ENCODE measurements at regions not wholly inside any gene's neighbourhood (a gene's known extent, or its start where the extent isn't known, plus 50 kb on each side); places are given as distances from the start of the nearest gene placed in this dataset.
A peak's percentile ranks its signal among the peaks of the same experiment; 100 is the strongest.

- no peak overlapping the region for H2AFZ ChIP-seq (ENCODE audit: low read depth, low read length)
- no peak for ATAC-seq (ENCODE audit: insufficient read depth, low read depth)
- no peak for TF ChIP-seq EZH2 (IDR thresholded peaks at IDR 0.05; ENCODE audit: borderline replicate concordance, low read depth, low read length, severe bottlenecking)
- TF ChIP-seq CTCF (IDR thresholded peaks at IDR 0.05; ENCODE audit: borderline replicate concordance, extremely low read depth, low read length, poor library complexity, severe bottlenecking): no peak
- DNase-seq: no peak
- no peak overlapping the region for H3K4me2 ChIP-seq (ENCODE audit: insufficient read depth, low read length)
- no peaks in the 10 kb centered on the region for H3K79me2 ChIP-seq (ENCODE audit: insufficient read depth, low read length)
- H3K27ac ChIP-seq (ENCODE audit: low read length): no peak overlapping the region
- H3K4me1 ChIP-seq (ENCODE audit: insufficient read depth, low read length): no peaks in the 10 kb centered on the region
- no peaks in the 10 kb centered on the region for H3K27me3 ChIP-seq (ENCODE audit: insufficient read depth, low read length, poor library complexity)
- H3K36me3 ChIP-seq (ENCODE audit: insufficient read depth, low read length): no peaks in the 10 kb centered on the region
- H3K9me3 ChIP-seq (ENCODE audit: insufficient read depth, low read length, severe bottlenecking): no peaks in the 10 kb centered on the region
- no peak overlapping the region for H3K9ac ChIP-seq (ENCODE audit: low read depth, low read length)
- H4K20me1 ChIP-seq (ENCODE audit: insufficient read depth, low read length): no peaks in the 10 kb centered on the region
- no peak overlapping the region for H3K4me3 ChIP-seq (ENCODE audit: low read depth in 1 of 2, low read length in 2 of 2)
Observed at GRCh38 chr4:53693909-53694308, 102.6 kb upstream of the LNX1 start.

GRCh38 chr4:53693408-53693807, 102.1 kb upstream of the LNX1 start:
- no peak for DNase-seq
- no peak for TF ChIP-seq CTCF (IDR thresholded peaks at IDR 0.05; ENCODE audit: borderline replicate concordance, extremely low read depth, low read length, poor library complexity, severe bottlenecking)
- no peak for TF ChIP-seq EZH2 (IDR thresholded peaks at IDR 0.05; ENCODE audit: borderline replicate concordance, low read depth, low read length, severe bottlenecking)
- no peaks in the 10 kb centered on the region for H4K20me1 ChIP-seq (ENCODE audit: insufficient read depth, low read length)
- H3K4me1 ChIP-seq (ENCODE audit: insufficient read depth, low read length): no peaks in the 10 kb centered on the region
- no peaks in the 10 kb centered on the region for H3K79me2 ChIP-seq (ENCODE audit: insufficient read depth, low read length)
- H3K4me3 ChIP-seq (ENCODE audit: low read depth in 1 of 2, low read length in 2 of 2): no peak overlapping the region
- no peak overlapping the region for H3K4me2 ChIP-seq (ENCODE audit: insufficient read depth, low read length)
- no peaks in the 10 kb centered on the region for H3K36me3 ChIP-seq (ENCODE audit: insufficient read depth, low read length)
- no peaks in the 10 kb centered on the region for H3K9me3 ChIP-seq (ENCODE audit: insufficient read depth, low read length, severe bottlenecking)
- no peak overlapping the region for H3K27ac ChIP-seq (ENCODE audit: low read length)
- ATAC-seq (ENCODE audit: insufficient read depth, low read depth): no peak
- no peak overlapping the region for H3K9ac ChIP-seq (ENCODE audit: low read depth, low read length)
- no peaks in the 10 kb centered on the region for H3K27me3 ChIP-seq (ENCODE audit: insufficient read depth, low read length, poor library complexity)
- H2AFZ ChIP-seq (ENCODE audit: low read depth, low read length): no peak overlapping the region

GRCh38 chr4:53688186-53688790, 97.0 kb upstream of the LNX1 start:
- Histone ChIP-seq H3K4me2 (ENCODE audit: insufficient read depth, low read length) (no peak overlapping the region), H3K27me3 (ENCODE audit: insufficient read depth, low read length, poor library complexity) (peaks cover 3% of the 10 kb centered on the region), H4K20me1 (ENCODE audit: insufficient read depth, low read length) (no peaks in the 10 kb centered on the region), H3K4me1 (ENCODE audit: insufficient read depth, low read length) (no peaks in the 10 kb centered on the region), H3K9me3 (ENCODE audit: insufficient read depth, low read length, severe bottlenecking) (no peaks in the 10 kb centered on the region), H3K79me2 (ENCODE audit: insufficient read depth, low read length) (no peaks in the 10 kb centered on the region), H3K4me3 (ENCODE audit: low read depth in 1 of 2, low read length in 2 of 2) (no peak overlapping the region), H3K9ac (ENCODE audit: low read depth, low read length) (no peak overlapping the region), H2AFZ (ENCODE audit: low read depth, low read length) (no peak overlapping the region), H3K27ac (ENCODE audit: low read length) (no peak overlapping the region), H3K36me3 (ENCODE audit: insufficient read depth, low read length) (no peaks in the 10 kb centered on the region)
- TF ChIP-seq CTCF (IDR thresholded peaks at IDR 0.05; ENCODE audit: borderline replicate concordance, extremely low read depth, low read length, poor library complexity, severe bottlenecking): no peak
- TF ChIP-seq EZH2 (IDR thresholded peaks at IDR 0.05; ENCODE audit: borderline replicate concordance, low read depth, low read length, severe bottlenecking): no peak
- ATAC-seq (ENCODE audit: insufficient read depth, low read depth) (peak; percentile 47; the same call in 2 of the 3 replicates), DNase-seq (peak; percentile 7)
